Omental fat pad (tissue), 3 donors: ENCODE measurements at regions not wholly inside any gene's neighbourhood (a gene's known extent, or its start where the extent isn't known, plus 50 kb on each side); places are given as distances from the start of the nearest gene placed in this dataset.

Experiments
- ATAC-seq: fragments of 150-250 bp; one replicate; pipeline ENCODE4 v1.9.1; 2016; ENCODE audit warnings: mild to moderate bottlenecking, moderate library complexity; ENCODE audit not compliant: low FRiP score
- DNase-seq: peaks from one replicate; pipeline ENCODE4 v3.0.0-alpha.2; 2019; ENCODE audit warnings: low spot score
- TF ChIP-seq, protein P1 (sequence below), 3 donors: fragments of 450-650 bp; IDR thresholded peaks; one replicate each; pipeline ENCODE4 v1.5.1; 2016 to 2017; ENCODE audit warnings: antibody characterized with exemption in 3 of 3, mild to moderate bottlenecking in 3 of 3, moderate library complexity in 2 of 3

DNA sequence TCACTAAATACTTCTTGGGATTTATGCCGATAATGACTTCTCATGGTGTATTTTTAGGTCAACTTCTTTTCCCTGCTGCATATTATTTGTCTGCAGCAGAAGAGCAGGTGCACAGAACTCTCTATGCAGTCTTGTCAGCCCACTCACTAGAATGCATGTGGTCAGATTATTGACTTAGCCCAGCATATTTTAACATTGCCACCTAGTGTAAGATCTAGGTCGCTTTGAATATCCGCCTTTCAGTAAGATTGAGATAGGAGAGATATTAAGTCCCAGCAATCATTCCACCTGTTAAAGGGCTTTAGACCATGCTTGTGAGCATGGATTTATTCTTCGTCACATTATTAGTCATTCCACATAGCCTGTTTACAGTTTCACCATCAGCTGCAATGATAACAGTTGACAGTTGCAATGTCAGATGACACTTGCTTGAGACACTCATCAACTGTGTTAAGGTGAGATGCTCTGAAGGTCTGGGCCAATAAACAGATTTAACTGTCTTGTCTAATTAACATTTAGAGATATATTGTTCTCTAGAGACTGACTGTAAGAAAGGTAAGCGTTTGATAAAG lies 491.7 kb downstream of the ARL4A start:
- TF ChIP-seq, protein P1, sequence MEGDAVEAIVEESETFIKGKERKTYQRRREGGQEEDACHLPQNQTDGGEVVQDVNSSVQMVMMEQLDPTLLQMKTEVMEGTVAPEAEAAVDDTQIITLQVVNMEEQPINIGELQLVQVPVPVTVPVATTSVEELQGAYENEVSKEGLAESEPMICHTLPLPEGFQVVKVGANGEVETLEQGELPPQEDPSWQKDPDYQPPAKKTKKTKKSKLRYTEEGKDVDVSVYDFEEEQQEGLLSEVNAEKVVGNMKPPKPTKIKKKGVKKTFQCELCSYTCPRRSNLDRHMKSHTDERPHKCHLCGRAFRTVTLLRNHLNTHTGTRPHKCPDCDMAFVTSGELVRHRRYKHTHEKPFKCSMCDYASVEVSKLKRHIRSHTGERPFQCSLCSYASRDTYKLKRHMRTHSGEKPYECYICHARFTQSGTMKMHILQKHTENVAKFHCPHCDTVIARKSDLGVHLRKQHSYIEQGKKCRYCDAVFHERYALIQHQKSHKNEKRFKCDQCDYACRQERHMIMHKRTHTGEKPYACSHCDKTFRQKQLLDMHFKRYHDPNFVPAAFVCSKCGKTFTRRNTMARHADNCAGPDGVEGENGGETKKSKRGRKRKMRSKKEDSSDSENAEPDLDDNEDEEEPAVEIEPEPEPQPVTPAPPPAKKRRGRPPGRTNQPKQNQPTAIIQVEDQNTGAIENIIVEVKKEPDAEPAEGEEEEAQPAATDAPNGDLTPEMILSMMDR (IDR thresholded peaks at IDR 0.05): no peak
- ATAC-seq: no peak
- DNase-seq: no peak

- ATAC-seq: no peak
- TF ChIP-seq, protein P1 (IDR thresholded peaks at IDR 0.05): no peak
Measured at GRCh38 chr7:13179775-13180523, 492.5 kb downstream of the ARL4A start.

DNA sequence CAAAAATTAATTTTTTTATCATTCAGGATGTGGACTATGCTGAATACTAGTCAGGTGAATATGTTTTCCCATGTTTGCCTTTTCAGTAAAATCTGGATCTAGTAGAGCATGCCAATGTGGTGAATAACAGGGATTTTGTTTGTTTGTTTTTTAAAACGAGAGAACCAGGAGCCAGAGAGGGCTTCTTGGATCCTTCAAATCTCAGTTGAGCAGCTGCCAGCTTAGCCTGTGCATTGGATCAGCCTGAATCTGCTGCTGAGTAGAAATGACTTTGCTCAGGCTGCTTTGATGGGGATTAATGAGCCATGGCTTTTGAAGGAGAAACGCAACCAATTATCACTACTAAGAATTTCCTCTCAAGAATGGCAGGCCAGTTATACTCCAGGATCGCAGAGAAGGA lies 493.8 kb downstream of the ARL4A start:
- TF ChIP-seq, protein P1 (IDR thresholded peaks at IDR 0.05): no peak
- no peak for ATAC-seq
- DNase-seq: no peak

More at GRCh38 chr7:13179775-13180523, 492.5 kb downstream of the ARL4A start:
- no peak for DNase-seq

DNA sequence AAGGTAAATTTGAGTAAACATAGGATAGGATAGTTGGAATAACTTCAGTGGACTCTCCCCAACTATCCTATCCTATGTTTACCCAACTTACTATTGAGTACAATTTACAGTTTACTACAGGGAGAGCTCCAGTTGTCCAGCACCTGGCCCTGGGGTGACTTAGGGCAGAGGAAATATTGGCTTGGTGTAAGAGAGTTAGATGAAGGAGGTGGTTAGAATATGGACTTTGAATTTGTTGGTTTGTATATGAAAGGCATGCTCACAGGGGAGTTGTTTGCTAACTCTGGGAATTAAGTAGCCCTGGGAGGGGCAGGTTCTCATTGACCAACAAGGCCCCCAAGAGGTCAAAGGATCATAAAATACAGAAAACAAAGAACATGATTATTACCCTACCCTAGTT lies 497.7 kb downstream of the ARL4A start:
- DNase-seq: no peak
- ATAC-seq: no peak
- TF ChIP-seq, protein P1 (IDR thresholded peaks at IDR 0.05): no peak

DNA sequence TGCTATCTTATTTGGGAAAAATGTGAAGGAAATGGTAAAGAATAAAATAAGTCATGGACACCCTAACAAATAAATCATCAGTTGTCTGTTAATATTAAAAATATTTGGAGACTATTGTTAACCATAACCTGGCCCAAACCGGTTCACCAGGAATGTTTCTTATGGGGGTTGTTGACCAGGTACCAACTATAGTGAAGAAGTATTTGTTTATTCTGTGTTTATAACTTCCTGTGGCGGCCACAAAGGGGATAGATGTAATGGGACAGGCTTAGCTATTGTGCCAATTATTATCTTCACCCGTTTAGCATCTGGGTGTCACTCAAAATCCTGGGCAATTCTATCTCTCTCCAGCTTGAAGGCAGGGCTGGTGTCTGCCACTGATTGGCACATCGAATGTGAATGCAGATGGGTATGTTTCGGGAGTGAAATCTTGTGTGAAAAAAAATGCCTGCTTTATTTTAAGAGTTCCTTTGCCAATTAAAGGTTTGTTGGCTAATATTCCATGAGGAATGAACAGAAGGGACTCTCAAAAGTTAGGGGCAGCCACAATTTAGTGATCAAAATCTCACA lies 500.9 kb downstream of the ARL4A start:
- DNase-seq: no peak

GRCh38 chr7:13188922-13189321 lies 501.5 kb downstream of the ARL4A start:
- ATAC-seq (no peak), DNase-seq (no peak)
- TF ChIP-seq, protein P1 (IDR thresholded peaks at IDR 0.05): no peak

More for the DNA sequence above, 500.9 kb downstream of the ARL4A start:
- TF ChIP-seq, protein P1 (IDR thresholded peaks at IDR 0.05): no peak
- ATAC-seq: no peak
